ENCODE measurements at regions not wholly inside any gene's neighbourhood (a gene's known extent, or its start where the extent isn't known, plus 50 kb on each side); places are given as distances from the start of the nearest gene placed in this dataset.

GRCh38 chr3:31472479-31473390 is 60.0 kb upstream of the STT3B start:
- no peak for TF ChIP-seq CTCF (IDR thresholded peaks at IDR 0.05)
- no peak for TF ChIP-seq POLR2A (IDR thresholded peaks at IDR 0.05)
- TF ChIP-seq POLR2AphosphoS5 (IDR thresholded peaks at IDR 0.05) = no peak

All from breast epithelium (tissue), 3 donors.